ENCODE measurements at regions not wholly inside any gene's neighbourhood (a gene's known extent, or its start where the extent isn't known, plus 50 kb on each side); places are given as distances from the start of the nearest gene placed in this dataset.

DNA sequence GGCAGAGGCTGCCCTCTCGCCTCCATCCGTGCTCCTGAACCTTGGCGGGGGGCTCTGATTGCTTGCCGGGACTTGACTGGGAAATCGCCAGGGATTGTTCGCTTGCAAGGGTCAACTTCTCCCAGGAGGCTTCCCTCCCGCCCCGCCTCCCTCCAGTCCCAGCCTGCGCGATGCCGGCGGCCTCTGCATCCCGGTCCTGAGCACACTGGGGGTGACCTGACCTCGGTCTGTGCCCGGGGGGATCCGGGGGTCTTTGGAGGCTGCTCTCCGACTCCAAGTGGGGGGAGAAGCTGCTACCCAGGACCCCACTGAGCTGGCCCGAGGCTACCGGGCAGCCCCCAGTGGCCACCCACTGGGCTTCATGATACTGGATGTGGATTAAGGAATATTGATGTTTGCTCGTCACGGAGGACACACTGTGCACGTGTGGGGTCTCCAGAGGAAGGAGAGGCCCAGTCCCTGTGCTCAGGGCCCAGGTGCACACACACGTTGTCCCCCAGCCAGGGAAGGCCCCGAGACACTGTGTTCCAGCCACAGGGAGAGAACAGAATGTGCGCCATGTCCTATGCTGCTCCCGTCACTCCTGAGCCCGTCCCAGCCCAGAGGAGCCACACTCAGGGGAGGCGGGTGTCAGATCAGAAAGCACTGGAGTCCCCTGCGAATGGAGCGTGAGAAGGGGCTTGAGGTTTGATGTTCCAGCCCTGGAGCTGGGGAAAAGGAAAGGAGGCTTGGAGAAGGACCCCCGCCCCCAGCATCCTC is 55.9 kb upstream of the NKX1-1 start:
- TF ChIP-seq POLR2A (IDR thresholded peaks at IDR 0.05), result no peak
- TF ChIP-seq, protein P1, sequence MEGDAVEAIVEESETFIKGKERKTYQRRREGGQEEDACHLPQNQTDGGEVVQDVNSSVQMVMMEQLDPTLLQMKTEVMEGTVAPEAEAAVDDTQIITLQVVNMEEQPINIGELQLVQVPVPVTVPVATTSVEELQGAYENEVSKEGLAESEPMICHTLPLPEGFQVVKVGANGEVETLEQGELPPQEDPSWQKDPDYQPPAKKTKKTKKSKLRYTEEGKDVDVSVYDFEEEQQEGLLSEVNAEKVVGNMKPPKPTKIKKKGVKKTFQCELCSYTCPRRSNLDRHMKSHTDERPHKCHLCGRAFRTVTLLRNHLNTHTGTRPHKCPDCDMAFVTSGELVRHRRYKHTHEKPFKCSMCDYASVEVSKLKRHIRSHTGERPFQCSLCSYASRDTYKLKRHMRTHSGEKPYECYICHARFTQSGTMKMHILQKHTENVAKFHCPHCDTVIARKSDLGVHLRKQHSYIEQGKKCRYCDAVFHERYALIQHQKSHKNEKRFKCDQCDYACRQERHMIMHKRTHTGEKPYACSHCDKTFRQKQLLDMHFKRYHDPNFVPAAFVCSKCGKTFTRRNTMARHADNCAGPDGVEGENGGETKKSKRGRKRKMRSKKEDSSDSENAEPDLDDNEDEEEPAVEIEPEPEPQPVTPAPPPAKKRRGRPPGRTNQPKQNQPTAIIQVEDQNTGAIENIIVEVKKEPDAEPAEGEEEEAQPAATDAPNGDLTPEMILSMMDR (IDR thresholded peaks at IDR 0.05), result no peak

All from transverse colon (tissue), 3 donors.